ENCODE measurements at regions not wholly inside any gene's neighbourhood (a gene's known extent, or its start where the extent isn't known, plus 50 kb on each side); places are given as distances from the start of the nearest gene placed in this dataset.

- H4K20me1 ChIP-seq (replicated peaks in 1 of 2; ENCODE audit: control insufficient read depth in 1 of 2, insufficient read depth in 2 of 2, low read length in 2 of 2), result no peaks in the 10 kb centered on the region
- FAIRE-seq, result no peak
- TF ChIP-seq TAF1 (IDR thresholded peaks at IDR 0.05; ENCODE audit: low read depth, low read length) (no peak), SP4 (IDR thresholded peaks at IDR 0.05; ENCODE audit: low read length) (no peak), KDM5A (IDR thresholded peaks at IDR 0.05; ENCODE audit: low read length) (no peak), MAFK (IDR thresholded peaks at IDR 0.05; ENCODE audit: low read depth, low read length) (no peak)
- H3K18ac ChIP-seq (ENCODE audit: extremely low read depth, low read length), result no peak overlapping the region
- H3K9me3 ChIP-seq (ENCODE audit: insufficient read depth in 2 of 2, low read depth in 1 of 2, low read length in 1 of 2), result no peaks in the 10 kb centered on the region
- DNase-seq (ENCODE audit: low read depth in 1 of 2, low spot score in 2 of 2), result no peak
- H2AK5ac ChIP-seq (ENCODE audit: low read depth, low read length), result no peak overlapping the region
- ChIA-PET CTCF (ENCODE audit: partially characterized antibody) (interaction anchor here (1.2 to 2.5 kb wide), 2 partner anchors 10 to 16 kb away, joined by 4 to 9 read pairs; no protein-coding TSS in a partner anchor), POLR2A (ENCODE audit: partially characterized antibody) (no interaction called here)
- H3K56ac ChIP-seq (replicated peaks; ENCODE audit: insufficient read length, low read depth, low read length), result no peak overlapping the region
- H3K14ac ChIP-seq (ENCODE audit: insufficient read length), result no peak overlapping the region
- H2AFZ ChIP-seq (ENCODE audit: low read length), result no peak overlapping the region
- no peak overlapping the region for H2BK15ac ChIP-seq (ENCODE audit: low read length)
- no peaks in the 10 kb centered on the region for H3K23me2 ChIP-seq (ENCODE audit: low read depth, low read length)
- no peak overlapping the region for H3K27ac ChIP-seq (ENCODE audit: low read depth, low read length)
- H2BK120ac ChIP-seq (replicated peaks; ENCODE audit: low read depth, low read length), result no peak overlapping the region
- H3K23ac ChIP-seq (ENCODE audit: insufficient read length), result no peak overlapping the region
- peaks cover 0 to 2% (median 0%) of the 10 kb centered on the region in 4 experiments; a peak in 1 of 7 replicates for H3K27me3 ChIP-seq (replicated peaks in 1 of 4; ENCODE audit: control insufficient read depth in 3 of 4, extremely low read depth in 1 of 4, insufficient read depth in 3 of 4, low read length in 3 of 4)
- no peak overlapping the region for H4K8ac ChIP-seq (ENCODE audit: extremely low read depth, insufficient read depth, low read length)
- no peak overlapping the region for H3K4ac ChIP-seq (replicated peaks; ENCODE audit: insufficient read length, low read depth, low read length)
- H3K4me2 ChIP-seq (ENCODE audit: insufficient read depth in 1 of 2, low read depth in 2 of 2, low read length in 2 of 2), result no peak overlapping the region
- 88% methylated on average over 6 of the region's 6 CpGs; no CpG with 5 or more reads in 1 of the 2 experiments for WGBS, 2 experiments (ENCODE audit: extremely low coverage in 1 of 2, insufficient coverage in 1 of 2, insufficient read length in 1 of 2, insufficient replicate concordance in 2 of 2, low coverage in 1 of 2, low lambda C conversion rate in 2 of 2, missing lambda C conversion rate in 1 of 2)
- no peak overlapping the region for H4K91ac ChIP-seq (replicated peaks; ENCODE audit: insufficient read length, low read length)
- no peaks in the 10 kb centered on the region for H3K4me1 ChIP-seq (replicated peaks in 1 of 4; ENCODE audit: control insufficient read depth in 3 of 4, insufficient read depth in 4 of 4, low read length in 3 of 4)
- H2BK5ac ChIP-seq (ENCODE audit: low read depth, low read length), result no peak overlapping the region
- no peaks in the 10 kb centered on the region for H3K79me2 ChIP-seq (ENCODE audit: control insufficient read depth in 1 of 2, insufficient read depth in 2 of 2, low read length in 2 of 2)
- no peak overlapping the region for H2BK20ac ChIP-seq (ENCODE audit: low read length)
- no peaks in the 10 kb centered on the region for H3K79me1 ChIP-seq (ENCODE audit: low read depth, low read length)
- no peak overlapping the region for H3K9ac ChIP-seq (replicated peaks in 1 of 4; ENCODE audit: extremely low read depth in 1 of 4, low read depth in 3 of 4, low read length in 3 of 4)
- H3K36me3 ChIP-seq (ENCODE audit: control insufficient read depth in 2 of 4, insufficient read depth in 4 of 4, low read length in 3 of 4), result no peaks in the 10 kb centered on the region
- H4K5ac ChIP-seq (ENCODE audit: insufficient read length, low read depth, low read length), result no peak overlapping the region
- H2BK12ac ChIP-seq (ENCODE audit: low read depth, low read length), result no peak overlapping the region
- no peak overlapping the region for H3K4me3 ChIP-seq (ENCODE audit: extremely low read depth in 1 of 4, insufficient read depth in 2 of 4, low read depth in 3 of 4, low read length in 4 of 4)
These were observed 126.3 kb upstream of the SERTAD2 start for GRCh38 chr2:64780041-64780440.

All from H1 (cell line).